ENCODE measurements at regions not wholly inside any gene's neighbourhood (a gene's known extent, or its start where the extent isn't known, plus 50 kb on each side); places are given as distances from the start of the nearest gene placed in this dataset.

DNA sequence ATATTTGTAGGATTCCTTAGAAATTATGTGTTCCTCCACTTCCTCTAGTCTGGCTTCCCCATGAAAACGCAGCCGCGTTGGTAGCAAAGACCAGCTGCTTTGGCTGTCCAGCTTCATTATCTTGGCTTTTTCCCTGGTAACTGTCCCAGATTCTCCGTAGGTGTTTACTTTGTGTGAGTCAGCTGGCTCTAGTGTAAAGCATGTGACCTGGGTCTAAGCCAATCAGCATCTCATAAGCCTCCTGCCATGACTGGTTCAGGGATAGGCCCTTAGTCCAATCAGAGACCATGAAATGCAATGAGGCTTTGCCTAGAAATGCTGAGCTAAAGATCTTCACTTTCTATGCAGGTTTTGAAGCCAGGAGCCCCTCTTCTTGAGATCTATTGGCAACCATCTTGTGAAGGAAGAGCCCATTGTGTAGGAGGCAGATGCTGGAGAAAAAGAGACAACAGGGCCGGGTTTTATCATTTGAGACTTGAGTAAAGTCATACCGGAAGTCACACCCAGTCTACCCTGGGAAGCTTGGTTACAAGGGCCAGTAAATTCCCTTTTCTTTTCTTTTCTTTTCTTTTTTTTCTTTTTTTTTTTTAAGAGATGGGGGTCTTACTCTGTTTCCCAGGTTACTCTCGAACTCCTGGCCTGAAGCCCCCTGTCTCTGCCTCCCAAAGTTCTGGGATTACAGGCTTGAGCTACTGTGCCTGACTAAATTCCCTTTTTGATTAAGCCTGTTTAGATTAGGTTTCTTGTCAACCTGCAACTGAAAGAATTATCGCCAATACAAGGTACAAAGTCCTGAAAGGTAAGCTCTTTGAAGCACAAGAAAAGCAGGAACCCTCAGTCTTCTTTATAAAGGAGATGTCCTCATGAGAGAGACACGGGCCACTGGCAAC lies 256.5 kb upstream of the RREB1 start:
- TF ChIP-seq RAD21 (IDR thresholded peaks at IDR 0.05; ENCODE audit: low read depth): no peak
- no peak for TF ChIP-seq TCF12 (IDR thresholded peaks at IDR 0.05; ENCODE audit: low read depth)
- TF ChIP-seq FOXM1 (IDR thresholded peaks at IDR 0.05; ENCODE audit: borderline replicate concordance, low read depth): no peak
- TF ChIP-seq, protein P1, sequence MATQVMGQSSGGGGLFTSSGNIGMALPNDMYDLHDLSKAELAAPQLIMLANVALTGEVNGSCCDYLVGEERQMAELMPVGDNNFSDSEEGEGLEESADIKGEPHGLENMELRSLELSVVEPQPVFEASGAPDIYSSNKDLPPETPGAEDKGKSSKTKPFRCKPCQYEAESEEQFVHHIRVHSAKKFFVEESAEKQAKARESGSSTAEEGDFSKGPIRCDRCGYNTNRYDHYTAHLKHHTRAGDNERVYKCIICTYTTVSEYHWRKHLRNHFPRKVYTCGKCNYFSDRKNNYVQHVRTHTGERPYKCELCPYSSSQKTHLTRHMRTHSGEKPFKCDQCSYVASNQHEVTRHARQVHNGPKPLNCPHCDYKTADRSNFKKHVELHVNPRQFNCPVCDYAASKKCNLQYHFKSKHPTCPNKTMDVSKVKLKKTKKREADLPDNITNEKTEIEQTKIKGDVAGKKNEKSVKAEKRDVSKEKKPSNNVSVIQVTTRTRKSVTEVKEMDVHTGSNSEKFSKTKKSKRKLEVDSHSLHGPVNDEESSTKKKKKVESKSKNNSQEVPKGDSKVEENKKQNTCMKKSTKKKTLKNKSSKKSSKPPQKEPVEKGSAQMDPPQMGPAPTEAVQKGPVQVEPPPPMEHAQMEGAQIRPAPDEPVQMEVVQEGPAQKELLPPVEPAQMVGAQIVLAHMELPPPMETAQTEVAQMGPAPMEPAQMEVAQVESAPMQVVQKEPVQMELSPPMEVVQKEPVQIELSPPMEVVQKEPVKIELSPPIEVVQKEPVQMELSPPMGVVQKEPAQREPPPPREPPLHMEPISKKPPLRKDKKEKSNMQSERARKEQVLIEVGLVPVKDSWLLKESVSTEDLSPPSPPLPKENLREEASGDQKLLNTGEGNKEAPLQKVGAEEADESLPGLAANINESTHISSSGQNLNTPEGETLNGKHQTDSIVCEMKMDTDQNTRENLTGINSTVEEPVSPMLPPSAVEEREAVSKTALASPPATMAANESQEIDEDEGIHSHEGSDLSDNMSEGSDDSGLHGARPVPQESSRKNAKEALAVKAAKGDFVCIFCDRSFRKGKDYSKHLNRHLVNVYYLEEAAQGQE (IDR thresholded peaks at IDR 0.05; ENCODE audit: low read depth): no peak
- no peak for TF ChIP-seq YY1 (IDR thresholded peaks at IDR 0.05; ENCODE audit: low read depth)
- TF ChIP-seq CEBPB (IDR thresholded peaks at IDR 0.05): no peak
- TF ChIP-seq NFIC (IDR thresholded peaks at IDR 0.05): no peak
- no peak for TF ChIP-seq EP300 (IDR thresholded peaks at IDR 0.05; ENCODE audit: borderline replicate concordance)
- TF ChIP-seq EGR1 (IDR thresholded peaks at IDR 0.05): no peak
- TF ChIP-seq ZBTB7A (IDR thresholded peaks at IDR 0.05; ENCODE audit: low read depth): no peak
- TF ChIP-seq TAF1 (IDR thresholded peaks at IDR 0.05; ENCODE audit: low read depth): no peak
- TF ChIP-seq, protein P2, sequence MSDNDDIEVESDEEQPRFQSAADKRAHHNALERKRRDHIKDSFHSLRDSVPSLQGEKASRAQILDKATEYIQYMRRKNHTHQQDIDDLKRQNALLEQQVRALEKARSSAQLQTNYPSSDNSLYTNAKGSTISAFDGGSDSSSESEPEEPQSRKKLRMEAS (IDR thresholded peaks at IDR 0.05): peak; percentile 55
- no peak for TF ChIP-seq CREB1 (IDR thresholded peaks at IDR 0.05; ENCODE audit: low read depth)
- TF ChIP-seq, protein P3, sequence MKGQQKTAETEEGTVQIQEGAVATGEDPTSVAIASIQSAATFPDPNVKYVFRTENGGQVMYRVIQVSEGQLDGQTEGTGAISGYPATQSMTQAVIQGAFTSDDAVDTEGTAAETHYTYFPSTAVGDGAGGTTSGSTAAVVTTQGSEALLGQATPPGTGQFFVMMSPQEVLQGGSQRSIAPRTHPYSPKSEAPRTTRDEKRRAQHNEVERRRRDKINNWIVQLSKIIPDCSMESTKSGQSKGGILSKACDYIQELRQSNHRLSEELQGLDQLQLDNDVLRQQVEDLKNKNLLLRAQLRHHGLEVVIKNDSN (IDR thresholded peaks at IDR 0.05): peak; percentile 92
- no peak for TF ChIP-seq TEAD4 (IDR thresholded peaks at IDR 0.05)

DNA sequence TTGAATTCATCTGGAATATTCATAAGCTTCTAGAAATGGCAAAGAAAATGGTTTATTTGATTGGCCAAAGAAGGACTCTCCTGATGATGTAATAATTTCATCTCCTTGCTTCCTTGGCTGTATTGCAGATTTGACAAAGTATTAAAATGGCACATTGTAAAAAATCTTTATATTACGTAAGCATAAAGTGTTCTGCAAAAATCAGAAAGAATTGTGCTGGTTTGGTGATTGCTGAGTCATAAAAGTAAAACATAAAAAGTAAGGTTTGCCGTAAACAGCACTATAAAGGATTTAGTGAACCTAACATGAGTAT lies 255.9 kb upstream of the RREB1 start:
- TF ChIP-seq TCF12 (IDR thresholded peaks at IDR 0.05; ENCODE audit: low read depth): no peak
- TF ChIP-seq, protein P3 (IDR thresholded peaks at IDR 0.05): no peak
- TF ChIP-seq TEAD4 (IDR thresholded peaks at IDR 0.05): no peak
- TF ChIP-seq, protein P1 (IDR thresholded peaks at IDR 0.05; ENCODE audit: low read depth): no peak
- no peak for TF ChIP-seq EP300 (IDR thresholded peaks at IDR 0.05; ENCODE audit: borderline replicate concordance)
- no peak for TF ChIP-seq FOXM1 (IDR thresholded peaks at IDR 0.05; ENCODE audit: borderline replicate concordance, low read depth)
- TF ChIP-seq ZBTB7A (IDR thresholded peaks at IDR 0.05; ENCODE audit: low read depth): no peak
- no peak for TF ChIP-seq YY1 (IDR thresholded peaks at IDR 0.05; ENCODE audit: low read depth)
- no peak for TF ChIP-seq NFIC (IDR thresholded peaks at IDR 0.05)
- TF ChIP-seq, protein P2 (IDR thresholded peaks at IDR 0.05): no peak
- TF ChIP-seq TAF1 (IDR thresholded peaks at IDR 0.05; ENCODE audit: low read depth): no peak
- no peak for TF ChIP-seq CEBPB (IDR thresholded peaks at IDR 0.05)
- TF ChIP-seq EGR1 (IDR thresholded peaks at IDR 0.05): no peak
- no peak for TF ChIP-seq CREB1 (IDR thresholded peaks at IDR 0.05; ENCODE audit: low read depth)
- no peak for TF ChIP-seq RAD21 (IDR thresholded peaks at IDR 0.05; ENCODE audit: low read depth)

DNA sequence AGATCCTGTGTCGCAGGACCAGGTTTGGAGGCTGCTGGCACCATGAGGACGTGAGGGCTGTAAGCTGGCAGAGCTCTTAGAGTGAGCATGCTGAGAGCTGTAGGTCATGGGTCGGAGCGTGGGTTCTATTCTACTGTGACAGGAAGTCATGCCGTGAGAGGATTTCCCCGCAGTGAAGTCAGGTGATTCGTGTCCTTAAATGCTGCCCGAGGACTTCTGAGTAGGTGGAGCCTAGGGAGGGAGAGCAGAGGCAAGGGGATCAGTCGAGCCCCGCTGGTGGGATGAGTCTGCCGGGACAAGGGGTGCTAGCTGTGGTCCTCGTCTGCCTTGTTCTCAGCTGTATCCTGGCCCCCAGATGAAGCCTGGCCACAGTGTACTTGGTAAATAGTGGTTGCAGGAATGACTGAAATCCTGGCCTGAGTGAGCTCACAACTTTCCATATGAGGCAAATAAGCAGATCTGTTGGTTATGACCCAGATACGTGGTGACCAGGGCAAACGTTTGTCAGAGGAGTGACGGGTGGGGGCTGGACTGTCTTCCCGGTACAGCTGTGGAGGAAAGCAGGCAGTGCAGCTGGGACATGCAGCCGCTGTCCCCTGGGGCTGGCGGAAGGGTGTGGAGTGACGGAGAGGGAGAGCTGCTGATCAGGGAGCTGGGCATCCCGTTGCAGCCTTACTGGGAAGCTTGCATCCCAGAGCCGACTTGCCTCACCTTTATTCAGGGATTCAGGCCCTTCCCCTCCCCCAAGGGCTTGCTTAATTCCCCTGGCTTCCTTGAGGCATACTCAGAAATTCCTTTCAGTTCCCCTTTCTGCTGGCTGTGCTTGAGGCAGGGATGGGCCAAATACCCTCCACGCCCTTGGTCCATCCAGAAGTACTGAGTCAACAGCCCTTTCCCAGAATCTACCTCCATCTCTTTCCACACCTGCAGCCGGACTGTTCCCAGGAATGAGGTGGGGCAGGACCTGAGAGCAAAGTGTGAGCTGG lies 250.9 kb upstream of the RREB1 start:
- TF ChIP-seq, protein P2 (IDR thresholded peaks at IDR 0.05): no peak
- TF ChIP-seq CREB1 (IDR thresholded peaks at IDR 0.05; ENCODE audit: low read depth) (no peak), ZBTB7A (IDR thresholded peaks at IDR 0.05; ENCODE audit: low read depth) (no peak), CEBPB (IDR thresholded peaks at IDR 0.05) (no peak), RAD21 (IDR thresholded peaks at IDR 0.05; ENCODE audit: low read depth) (no peak), FOXM1 (IDR thresholded peaks at IDR 0.05; ENCODE audit: borderline replicate concordance, low read depth) (no peak), EGR1 (IDR thresholded peaks at IDR 0.05) (no peak), EP300 (IDR thresholded peaks at IDR 0.05; ENCODE audit: borderline replicate concordance) (no peak), TEAD4 (IDR thresholded peaks at IDR 0.05) (no peak)

DNA sequence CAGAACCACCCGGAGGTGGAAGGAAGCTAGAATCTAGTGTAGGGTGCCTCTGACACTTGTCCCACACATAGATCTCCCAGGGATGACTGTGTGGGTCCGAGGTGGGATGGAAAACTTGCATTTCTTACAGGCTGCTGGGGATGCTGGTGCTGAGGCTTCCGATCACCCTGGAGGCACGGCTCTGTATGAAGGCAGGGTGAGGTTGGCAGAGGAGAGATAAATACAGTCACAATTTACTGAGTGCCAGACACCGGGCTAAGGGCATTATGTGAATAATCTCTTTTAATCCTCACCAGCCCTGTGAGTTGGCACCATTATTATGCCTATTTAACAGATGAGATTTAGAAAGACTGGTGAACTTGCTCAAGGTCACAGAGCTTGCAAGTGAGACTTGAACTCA lies 250.2 kb upstream of the RREB1 start:
- TF ChIP-seq, protein P1 (IDR thresholded peaks at IDR 0.05; ENCODE audit: low read depth): no peak
- TF ChIP-seq CEBPB (IDR thresholded peaks at IDR 0.05) (no peak), TEAD4 (IDR thresholded peaks at IDR 0.05) (no peak), EGR1 (IDR thresholded peaks at IDR 0.05) (no peak), YY1 (IDR thresholded peaks at IDR 0.05; ENCODE audit: low read depth) (no peak), RAD21 (IDR thresholded peaks at IDR 0.05; ENCODE audit: low read depth) (no peak), NFIC (IDR thresholded peaks at IDR 0.05) (no peak), CREB1 (IDR thresholded peaks at IDR 0.05; ENCODE audit: low read depth) (no peak), FOXM1 (IDR thresholded peaks at IDR 0.05; ENCODE audit: borderline replicate concordance, low read depth) (no peak), TCF12 (IDR thresholded peaks at IDR 0.05; ENCODE audit: low read depth) (no peak), EP300 (IDR thresholded peaks at IDR 0.05; ENCODE audit: borderline replicate concordance) (no peak), ZBTB7A (IDR thresholded peaks at IDR 0.05; ENCODE audit: low read depth) (no peak), TAF1 (IDR thresholded peaks at IDR 0.05; ENCODE audit: low read depth) (no peak)
- TF ChIP-seq, protein P3 (IDR thresholded peaks at IDR 0.05): no peak
- TF ChIP-seq, protein P2 (IDR thresholded peaks at IDR 0.05): no peak

All from Ishikawa (cell line).